MCF 10A (cell line): ENCODE measurements at regions not wholly inside any gene's neighbourhood (a gene's known extent, or its start where the extent isn't known, plus 50 kb on each side); places are given as distances from the start of the nearest gene placed in this dataset.

ENCODE experiments used
- BruUV-seq: library from RNA; stranded (reverse); fragments of 400-500 nt; replicated peaks from 2 replicates; lab custom pipeline; 2021; lab: Mats Ljungman, UMichigan
- CTCF ChIA-PET: fragments of 300-600 bp; sonication (Branson Sonifier 250); formaldehyde crosslinking; extraction: SDS; loops from one replicate; lab custom pipeline; 2021; ENCODE audit warnings: antibody characterized with exemption, inconsistent platforms; lab: Yijun Ruan, JAX
- POLR2A ChIA-PET: fragments of 300-600, 350-650 bp; sonication (Branson Sonifier 250); formaldehyde crosslinking; extraction: SDS; loops from one replicate; lab custom pipeline; 2020; ENCODE audit warnings: antibody characterized with exemption, inconsistent platforms; lab: Yijun Ruan, JAX
- DNase-seq: peaks from one replicate; pipeline ENCODE4 v3.0.0-alpha.2; 2018; ENCODE audit not compliant: unreplicated experiment
- H3K27ac Mint-ChIP-seq: one replicate; pipeline ENCODE4 v1.8.0; 2022; ENCODE audit warnings: mild to moderate bottlenecking, low read depth, mixed read lengths; ENCODE audit not compliant: unreplicated experiment
- H3K27me3 Mint-ChIP-seq: one replicate; pipeline ENCODE4 v1.8.0; 2022; ENCODE audit warnings: mixed read lengths; ENCODE audit not compliant: insufficient read depth, unreplicated experiment
- H3K36me3 Mint-ChIP-seq: one replicate; pipeline ENCODE4 v1.8.0; 2022; ENCODE audit warnings: mild to moderate bottlenecking, moderate library complexity, mixed read lengths; ENCODE audit not compliant: insufficient read depth, unreplicated experiment
- H3K4me1 Mint-ChIP-seq: one replicate; pipeline ENCODE4 v1.8.0; 2022; ENCODE audit warnings: mixed read lengths; ENCODE audit not compliant: insufficient read depth, unreplicated experiment
- H3K4me3 Mint-ChIP-seq: one replicate; pipeline ENCODE4 v1.8.0; 2022; ENCODE audit warnings: mild to moderate bottlenecking, moderate library complexity, mixed read lengths; ENCODE audit not compliant: unreplicated experiment
- H3K9me3 Mint-ChIP-seq: one replicate; pipeline ENCODE4 v1.8.0; 2022; ENCODE audit warnings: mixed read lengths; ENCODE audit not compliant: unreplicated experiment
- CTCF ChIP-seq: fragments of 200-600 bp; IDR thresholded peaks from one replicate; pipeline ENCODE4 v1.8.0; 2022; ENCODE audit warnings: antibody characterized with exemption, mild to moderate bottlenecking; ENCODE audit not compliant: unreplicated experiment
- intact Hi-C: fragments of 100-400 bp; cut with micrococcal nuclease; formaldehyde crosslinking; loops from 2 replicates; pipeline ENCODE4 v1.14.1; 2022

- Mint-ChIP-seq H3K4me1 (peaks cover 6% of the 10 kb centered on the region), H3K9me3 (peaks cover 9% of the 10 kb centered on the region), H3K36me3 (no peaks in the 10 kb centered on the region), H3K4me3 (no peak overlapping the region), H3K27me3 (no peaks in the 10 kb centered on the region), H3K27ac (no peak overlapping the region)
- BruUV-seq = no TSS peak
- ChIA-PET POLR2A (no interaction called here), CTCF (interaction anchor here (0.6 to 1.6 kb wide), 3 partner anchors 9 to 1166 kb away, joined by 3 to 5 read pairs (median 3); no protein-coding TSS in a partner anchor)
- DNase-seq = no peak
- no peak for TF ChIP-seq CTCF
- intact Hi-C loops = no loop called here
Observed at GRCh38 chr12:107523775-107524535, 161.6 kb upstream of the PWP1 start.

GRCh38 chr12:107525063-107525718 is 160.4 kb upstream of the PWP1 start:
- intact Hi-C loops = no loop called here
- H3K36me3 Mint-ChIP-seq = no peaks in the 10 kb centered on the region
- no TSS peak for BruUV-seq
- POLR2A ChIA-PET = no interaction called here
- no peak overlapping the region for H3K4me3 Mint-ChIP-seq
- no peak for DNase-seq
- H3K27ac Mint-ChIP-seq = no peak overlapping the region
- H3K9me3 Mint-ChIP-seq = peaks cover 7% of the 10 kb centered on the region
- TF ChIP-seq CTCF = no peak
- CTCF ChIA-PET = no interaction called here
- no peaks in the 10 kb centered on the region for H3K27me3 Mint-ChIP-seq
- H3K4me1 Mint-ChIP-seq = no peaks in the 10 kb centered on the region

- H3K36me3 Mint-ChIP-seq = no peaks in the 10 kb centered on the region
- ChIA-PET CTCF (interaction anchor here (0.5 to 0.6 kb wide), 3 partner anchors 51 to 741 kb away, joined by 3 read pairs; no protein-coding TSS in a partner anchor), POLR2A (no interaction called here)
- H3K27ac Mint-ChIP-seq = no peak overlapping the region
- TF ChIP-seq CTCF = no peak
- H3K4me1 Mint-ChIP-seq = no peaks in the 10 kb centered on the region
- no peaks in the 10 kb centered on the region for H3K27me3 Mint-ChIP-seq
- no TSS peak for BruUV-seq
- no peak for DNase-seq
- intact Hi-C loops = no loop called here
- no peak overlapping the region for H3K4me3 Mint-ChIP-seq
- H3K9me3 Mint-ChIP-seq = peaks cover 7% of the 10 kb centered on the region
Observed at GRCh38 chr12:107525719-107526554, 159.7 kb upstream of the PWP1 start.
